Ammon's horn (tissue), 1 donor: ENCODE measurements at regions not wholly inside any gene's neighbourhood (a gene's known extent, or its start where the extent isn't known, plus 50 kb on each side); places are given as distances from the start of the nearest gene placed in this dataset.
"Not testable (repeated sequence)": the region's sequence is repeated elsewhere in the genome, so short reads cannot be mapped to it uniquely, and the experiment has no call there.

Source experiments
- DNase-seq: peaks from one replicate; pipeline ENCODE4 v3.0.0-alpha.2; 2016; ENCODE audit warnings: low spot score

GRCh38 chr6:10180138-10181074 is 234.5 kb downstream of the TFAP2A start:
- DNase-seq: no peak

GRCh38 chr6:10177704-10178103 is 237.2 kb downstream of the TFAP2A start:
- DNase-seq: no peak

DNA sequence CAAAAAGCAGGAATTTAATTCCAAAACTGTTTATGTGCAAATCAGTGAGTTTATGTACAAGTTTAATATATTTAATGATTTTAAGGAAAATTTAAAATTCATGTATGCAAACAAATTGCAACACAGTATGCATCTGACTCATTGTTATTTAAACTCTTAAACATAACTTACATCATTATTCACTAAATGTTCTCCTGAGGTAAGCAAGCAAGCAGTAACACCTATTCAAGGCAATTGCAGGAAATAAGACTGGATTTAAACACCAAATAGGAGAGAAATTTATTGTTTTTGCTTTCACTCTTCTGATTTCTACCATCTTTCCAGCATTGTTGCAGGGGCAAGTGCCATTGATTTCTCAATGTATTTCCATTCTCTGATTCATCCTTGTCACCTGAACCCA is 239.5 kb downstream of the TFAP2A start:
- DNase-seq: no peak

- DNase-seq: no peak
These were observed 240.1 kb downstream of the TFAP2A start for GRCh38 chr6:10174761-10175160.

- no peak for DNase-seq
These were observed 240.8 kb downstream of the TFAP2A start for GRCh38 chr6:10174056-10174455.

- DNase-seq: not testable (repeated sequence)
These were observed 243.2 kb downstream of the TFAP2A start for GRCh38 chr6:10171706-10172105.

DNA sequence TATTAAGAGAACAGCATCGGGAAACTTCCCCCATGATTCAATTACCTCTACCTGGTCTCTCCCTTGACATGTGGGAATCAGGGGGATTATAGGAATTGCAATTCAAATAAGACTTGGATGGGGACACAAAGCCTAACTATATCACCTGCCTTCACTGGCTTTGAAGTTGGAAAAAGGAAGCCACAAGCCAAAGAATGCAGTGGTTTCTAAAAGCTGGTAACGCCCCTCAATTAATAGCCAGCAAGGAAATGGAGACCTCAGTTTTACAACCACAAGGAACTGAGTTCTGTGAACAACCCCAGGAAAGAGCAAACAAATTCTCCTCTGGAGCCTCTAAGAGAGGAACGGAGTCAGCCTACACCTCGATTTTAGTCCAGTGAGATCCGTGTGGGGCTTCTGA is 244.1 kb downstream of the TFAP2A start:
- no peak for DNase-seq

DNA sequence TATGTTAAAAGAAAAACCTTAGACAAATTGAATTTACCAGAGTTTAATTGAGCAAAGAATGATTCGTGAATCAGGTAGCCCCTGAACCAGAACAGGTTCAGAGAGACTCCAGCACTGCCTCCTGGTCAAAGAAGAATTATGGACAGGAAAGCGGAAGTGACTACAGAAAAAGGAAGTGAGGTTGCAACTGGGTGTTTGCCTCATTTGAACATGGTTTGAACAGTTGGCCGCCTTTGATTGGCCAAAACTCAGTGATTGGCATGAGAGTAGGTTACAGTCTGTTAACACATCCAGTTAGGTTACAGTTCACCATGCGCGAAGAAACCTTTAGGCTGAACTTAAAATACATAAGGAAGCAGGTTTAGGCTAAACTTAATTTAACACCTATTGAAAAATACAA is 248.8 kb downstream of the TFAP2A start:
- no peak for DNase-seq

DNA sequence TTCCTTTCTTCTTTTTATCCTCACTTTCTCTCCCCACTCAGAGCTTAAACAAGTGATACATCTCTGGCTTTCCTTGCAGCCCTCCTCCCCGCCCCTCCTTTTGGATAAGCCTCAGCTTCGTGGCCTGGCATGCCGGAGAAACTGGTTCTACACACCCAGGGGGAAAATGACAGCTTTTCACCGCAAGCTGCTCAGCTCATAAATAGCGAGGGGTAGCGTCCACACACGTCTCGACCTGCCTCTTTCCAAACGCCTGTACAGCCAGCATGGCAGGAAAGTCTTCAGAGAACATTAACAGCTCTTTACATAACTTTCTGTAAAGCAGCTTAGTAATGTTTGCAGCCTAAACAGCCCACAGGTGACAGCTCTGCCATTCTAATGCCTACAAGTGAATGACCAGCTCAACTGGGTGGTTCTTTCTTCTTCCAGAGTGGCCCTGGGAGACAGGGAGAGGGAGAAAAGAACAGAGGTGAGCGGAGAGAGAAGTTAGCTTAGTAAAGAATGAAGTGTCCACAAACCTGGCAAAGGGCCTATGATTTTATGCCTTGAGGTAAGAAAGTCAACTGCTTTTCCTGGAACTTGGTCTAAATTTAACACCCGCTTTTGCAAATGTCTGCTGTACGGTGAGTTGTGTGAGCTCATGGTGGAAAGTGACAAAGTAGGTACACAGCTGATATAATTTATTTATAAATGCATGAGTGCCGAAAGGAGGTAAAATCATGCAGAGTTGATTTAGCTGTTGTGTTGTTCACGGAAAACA is 251.5 kb downstream of the TFAP2A start:
- DNase-seq: no peak

GRCh38 chr6:10156875-10157274 is 258.0 kb downstream of the TFAP2A start:
- DNase-seq: no peak

GRCh38 chr6:10154251-10154650 is 260.6 kb downstream of the TFAP2A start:
- no peak for DNase-seq

DNA sequence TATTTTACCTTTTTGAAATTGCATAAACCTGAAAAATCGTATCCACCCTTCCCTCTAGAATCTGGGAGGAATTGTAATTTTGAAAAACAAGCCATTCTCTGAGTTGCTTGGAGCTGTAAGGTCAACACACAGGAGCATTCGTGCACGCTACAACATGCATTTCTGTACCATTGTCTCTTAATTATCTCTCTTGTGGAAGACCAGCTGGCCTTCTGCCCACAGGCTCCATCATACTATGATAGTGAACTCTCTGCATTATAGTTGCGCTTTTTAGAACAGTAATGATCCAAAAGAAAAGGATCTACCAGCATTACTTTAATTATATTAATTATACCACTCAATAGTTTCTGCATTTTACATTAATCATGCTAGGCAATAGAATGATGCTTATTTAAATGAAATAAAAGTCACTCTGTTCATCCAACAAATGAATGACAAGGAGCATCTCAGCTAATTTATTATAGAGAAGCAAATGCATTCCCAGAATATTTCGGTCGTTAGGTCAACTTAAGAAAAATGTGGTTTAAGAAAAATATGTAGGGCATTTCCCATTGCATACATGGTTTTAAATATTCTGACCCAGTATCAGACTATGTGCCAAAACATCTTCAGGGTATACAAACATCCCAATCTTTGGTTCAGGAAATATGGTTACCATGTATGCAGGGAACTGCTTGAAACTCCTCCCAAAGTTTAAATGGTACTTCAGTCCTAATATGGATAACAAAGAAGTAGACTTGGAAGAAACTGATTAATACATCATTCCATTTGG is 263.5 kb downstream of the TFAP2A start:
- no peak for DNase-seq

GRCh38 chr6:10149603-10150002 is 265.3 kb downstream of the TFAP2A start:
- no peak for DNase-seq

GRCh38 chr6:10146715-10147451 is 268.0 kb downstream of the TFAP2A start:
- DNase-seq: peak; percentile 75

GRCh38 chr6:10144772-10145171 is 270.1 kb downstream of the TFAP2A start:
- DNase-seq: no peak

- DNase-seq: no peak
These were observed 273.0 kb downstream of the TFAP2A start for GRCh38 chr6:10141746-10142443.

GRCh38 chr6:10140824-10141223 is 274.1 kb downstream of the TFAP2A start:
- no peak for DNase-seq

- no peak for DNase-seq
These were observed 274.7 kb downstream of the TFAP2A start for GRCh38 chr6:10140136-10140535.

DNA sequence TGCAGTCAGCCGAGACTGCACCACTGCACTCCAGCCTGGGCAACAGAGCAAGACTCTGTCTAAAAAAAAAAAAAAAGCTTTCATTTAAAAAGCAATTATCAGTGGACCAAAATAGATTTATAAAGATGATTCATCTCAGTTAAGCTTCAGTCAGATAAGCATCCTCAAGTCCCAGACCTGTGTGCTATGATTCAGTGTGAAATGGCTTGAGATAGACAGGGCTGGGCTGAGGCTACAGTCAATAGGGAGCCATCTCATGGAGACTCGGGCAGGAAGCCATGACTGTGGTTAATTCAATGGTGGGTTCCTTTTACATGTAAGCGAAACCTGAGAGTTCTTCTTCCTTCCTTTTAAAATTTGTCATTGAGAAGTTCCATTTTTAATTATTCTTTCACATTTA is 276.0 kb downstream of the TFAP2A start:
- DNase-seq: no peak

GRCh38 chr6:10136636-10137035 is 278.2 kb downstream of the TFAP2A start:
- no peak for DNase-seq

DNA sequence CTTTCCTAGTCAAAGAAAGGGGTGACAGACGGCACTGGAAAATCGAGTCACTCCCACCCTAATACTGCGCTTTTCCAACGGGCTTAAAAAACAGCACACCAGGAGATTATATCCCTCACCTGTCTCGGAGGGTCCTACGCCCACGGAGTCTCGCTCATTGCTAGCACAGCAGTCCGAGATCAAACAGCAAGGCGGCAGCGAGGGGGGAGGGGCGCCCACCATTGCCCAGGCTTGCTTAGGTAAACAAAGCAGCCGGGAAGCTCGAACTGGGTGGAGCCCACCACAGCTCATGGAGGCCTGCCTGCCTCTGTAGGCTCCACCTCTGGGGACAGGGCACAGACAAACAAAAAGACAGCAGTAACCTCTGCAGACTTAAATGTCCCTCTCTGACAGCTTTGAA is 280.7 kb downstream of the TFAP2A start:
- not testable (repeated sequence) for DNase-seq
